Kidney epithelial cell (primary cell): ENCODE measurements at regions not wholly inside any gene's neighbourhood (a gene's known extent, or its start where the extent isn't known, plus 50 kb on each side); places are given as distances from the start of the nearest gene placed in this dataset.

ENCODE experiments used
- DNase-seq: peaks from one replicate; pipeline ENCODE4 v3.0.0-alpha.2; 2010; ENCODE audit warnings: low read depth
- H3K27me3 ChIP-seq: 2 replicates; pipeline ENCODE4 v1.6.0; 2011; ENCODE audit warnings: low read length; ENCODE audit not compliant: control insufficient read depth, insufficient read depth
- H3K36me3 ChIP-seq: 2 replicates; pipeline ENCODE4 v1.5.1; 2011; ENCODE audit warnings: low read length; ENCODE audit not compliant: control insufficient read depth, insufficient read depth
- H3K4me3 ChIP-seq: 2 replicates; pipeline ENCODE4 v1.5.1; 2011; ENCODE audit warnings: low read depth, mild to moderate bottlenecking, control low read depth, low read length
- TF ChIP-seq, protein P1 (sequence below): IDR thresholded peaks from 2 replicates; pipeline ENCODE4 v1.5.1; 2011; ENCODE audit warnings: mild to moderate bottlenecking, moderate library complexity, low read length, control low read depth, inconsistent platforms; ENCODE audit not compliant: insufficient read depth, poor library complexity, severe bottlenecking

DNA sequence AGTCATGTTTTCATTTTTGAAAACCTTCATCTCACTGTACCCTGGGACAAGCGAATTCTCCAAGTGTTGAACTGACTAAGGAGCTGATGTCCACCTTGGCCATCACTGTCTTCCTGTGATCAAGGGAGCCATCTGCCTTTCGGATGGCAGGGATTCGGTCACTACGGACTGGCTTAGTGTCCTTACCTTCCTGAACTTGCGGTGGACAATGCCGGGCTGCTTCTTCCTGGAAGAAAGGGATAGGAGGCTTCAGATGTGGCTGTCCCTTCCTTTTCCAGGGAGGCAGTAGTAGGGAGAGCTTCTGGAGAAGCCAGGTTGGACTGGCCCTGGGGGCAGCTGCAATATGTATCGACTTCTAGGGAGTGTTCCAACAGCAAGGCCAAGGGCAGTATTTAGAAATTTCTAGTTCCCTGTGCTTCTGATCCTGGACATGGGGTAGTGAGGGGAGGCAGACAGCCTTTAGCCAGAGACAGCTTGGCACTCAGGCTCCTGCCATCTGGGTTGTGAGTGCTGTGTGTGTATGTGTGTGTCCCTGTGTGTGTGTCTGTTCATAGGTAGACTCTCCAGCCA lies 114.6 kb downstream of the IER5 start:
- Histone ChIP-seq H3K27me3 (peaks cover 7% of the 10 kb centered on the region), H3K36me3 (no peaks in the 10 kb centered on the region), H3K4me3 (no peak overlapping the region)
- DNase-seq = no peak
- TF ChIP-seq, protein P1, sequence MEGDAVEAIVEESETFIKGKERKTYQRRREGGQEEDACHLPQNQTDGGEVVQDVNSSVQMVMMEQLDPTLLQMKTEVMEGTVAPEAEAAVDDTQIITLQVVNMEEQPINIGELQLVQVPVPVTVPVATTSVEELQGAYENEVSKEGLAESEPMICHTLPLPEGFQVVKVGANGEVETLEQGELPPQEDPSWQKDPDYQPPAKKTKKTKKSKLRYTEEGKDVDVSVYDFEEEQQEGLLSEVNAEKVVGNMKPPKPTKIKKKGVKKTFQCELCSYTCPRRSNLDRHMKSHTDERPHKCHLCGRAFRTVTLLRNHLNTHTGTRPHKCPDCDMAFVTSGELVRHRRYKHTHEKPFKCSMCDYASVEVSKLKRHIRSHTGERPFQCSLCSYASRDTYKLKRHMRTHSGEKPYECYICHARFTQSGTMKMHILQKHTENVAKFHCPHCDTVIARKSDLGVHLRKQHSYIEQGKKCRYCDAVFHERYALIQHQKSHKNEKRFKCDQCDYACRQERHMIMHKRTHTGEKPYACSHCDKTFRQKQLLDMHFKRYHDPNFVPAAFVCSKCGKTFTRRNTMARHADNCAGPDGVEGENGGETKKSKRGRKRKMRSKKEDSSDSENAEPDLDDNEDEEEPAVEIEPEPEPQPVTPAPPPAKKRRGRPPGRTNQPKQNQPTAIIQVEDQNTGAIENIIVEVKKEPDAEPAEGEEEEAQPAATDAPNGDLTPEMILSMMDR = no peak

DNA sequence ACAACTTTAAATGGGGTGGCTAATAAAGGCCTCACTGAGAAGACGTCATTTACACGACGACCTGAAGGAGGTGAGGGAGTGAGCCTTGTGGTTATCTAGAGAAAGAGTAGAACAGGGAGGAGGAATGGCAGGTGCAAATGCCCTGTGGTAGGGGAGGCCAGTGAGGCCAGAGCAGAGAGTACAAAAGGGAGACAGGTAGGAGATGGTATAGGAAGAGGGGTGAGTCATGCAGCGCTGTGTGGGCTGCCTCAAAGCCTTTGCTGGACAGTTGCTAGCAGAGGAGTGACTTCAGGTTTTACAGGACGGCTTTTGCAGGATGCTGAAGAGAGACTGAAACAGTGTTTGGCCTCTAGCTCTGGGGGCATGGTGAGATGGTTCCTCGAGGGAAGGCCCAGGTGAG lies 116.0 kb downstream of the IER5 start:
- TF ChIP-seq, protein P1 = no peak
- no peaks in the 10 kb centered on the region for H3K36me3 ChIP-seq
- H3K27me3 ChIP-seq = peaks cover 10% of the 10 kb centered on the region
- no peak for DNase-seq
- no peak overlapping the region for H3K4me3 ChIP-seq

DNA sequence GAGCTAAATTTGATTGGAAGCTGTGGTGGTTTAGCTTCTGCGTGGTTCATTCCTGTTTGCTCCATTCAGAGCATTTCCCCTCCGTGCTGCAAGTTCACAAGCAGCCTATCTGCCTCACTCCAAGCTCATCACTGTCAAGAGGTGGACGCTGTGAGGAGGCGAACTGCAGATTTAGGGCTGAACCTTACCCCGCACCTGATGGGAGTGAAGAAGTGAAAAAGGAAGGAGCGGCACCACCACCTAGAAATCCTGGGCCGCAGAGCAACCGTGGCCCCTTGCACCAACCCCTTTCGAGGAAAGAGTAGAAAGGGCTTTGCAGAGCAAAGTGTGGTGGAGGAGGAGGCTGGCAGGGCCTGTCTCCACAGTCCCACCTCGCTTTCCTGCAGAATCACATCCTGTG lies 117.4 kb downstream of the IER5 start:
- peaks cover 10% of the 10 kb centered on the region for H3K27me3 ChIP-seq
- DNase-seq = no peak
- H3K36me3 ChIP-seq = no peaks in the 10 kb centered on the region
- H3K4me3 ChIP-seq = no peak overlapping the region
- TF ChIP-seq, protein P1 = no peak

DNA sequence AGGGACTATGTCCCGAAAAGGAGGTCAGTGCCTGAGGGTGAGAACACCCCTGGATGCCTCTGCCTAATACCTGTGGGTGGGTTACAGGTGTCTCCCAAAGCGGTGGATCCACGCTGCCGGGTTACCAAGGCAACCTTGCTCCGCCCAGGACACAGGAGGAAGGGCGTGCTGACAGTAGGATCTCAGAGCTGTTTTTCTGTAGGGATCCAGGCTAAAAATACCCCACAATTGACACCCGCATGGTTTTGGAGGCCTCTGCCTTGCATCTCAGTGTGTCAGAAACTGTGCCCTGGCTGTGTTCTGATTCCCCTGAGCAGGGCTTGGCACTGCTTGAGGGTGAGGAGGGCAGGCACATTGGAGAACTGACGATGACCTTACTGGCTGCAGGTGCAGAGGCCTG lies 118.0 kb downstream of the IER5 start:
- no peak for DNase-seq
- H3K36me3 ChIP-seq = no peaks in the 10 kb centered on the region
- H3K4me3 ChIP-seq = no peak overlapping the region
- H3K27me3 ChIP-seq = peaks cover 10% of the 10 kb centered on the region
- TF ChIP-seq, protein P1 = no peak

DNA sequence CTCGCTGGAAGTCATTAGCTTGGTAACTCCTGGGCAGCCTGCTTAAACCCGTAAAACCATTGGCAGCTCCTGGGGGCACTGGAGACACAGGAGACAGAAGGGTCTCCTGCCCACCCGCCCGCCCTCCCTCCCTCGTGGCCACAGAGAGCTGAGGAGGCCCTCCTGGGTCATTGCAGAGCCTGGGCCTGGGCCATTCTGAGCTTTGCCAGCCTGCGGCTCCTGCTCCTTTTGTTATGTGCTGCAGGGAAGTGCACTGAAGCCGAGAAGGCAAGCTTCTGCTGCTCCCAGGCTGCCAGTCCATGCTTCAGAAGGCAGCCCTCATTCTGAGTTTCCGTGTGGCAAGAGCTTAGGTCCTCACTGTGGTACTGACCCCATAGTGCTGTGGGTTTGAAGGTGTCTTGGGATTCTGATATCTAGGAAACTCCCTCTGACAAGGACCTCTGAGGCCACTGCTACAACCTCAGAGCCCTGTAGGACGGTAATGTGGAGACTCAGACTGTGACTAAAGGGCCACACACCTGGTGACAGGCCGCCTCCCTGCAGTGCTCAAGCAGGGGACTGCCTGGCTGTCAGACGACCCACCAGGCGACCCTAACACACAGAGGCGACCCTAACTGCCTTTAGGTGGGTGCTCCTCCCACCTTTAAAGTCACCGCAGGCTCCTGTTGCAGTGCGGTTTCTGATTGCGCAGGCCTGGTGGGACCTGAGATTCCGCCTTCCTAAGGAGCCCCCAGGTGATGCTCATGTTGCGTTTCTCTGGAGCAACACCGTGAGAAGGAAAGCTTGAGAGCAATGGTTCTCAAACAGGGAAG lies 118.7 kb downstream of the IER5 start:
- Histone ChIP-seq H3K27me3 (peaks cover 10% of the 10 kb centered on the region), H3K4me3 (no peak overlapping the region), H3K36me3 (no peaks in the 10 kb centered on the region)
- TF ChIP-seq, protein P1 = no peak
- no peak for DNase-seq
